Adrenal gland (tissue), 5 donors: ENCODE measurements at regions not wholly inside any gene's neighbourhood (a gene's known extent, or its start where the extent isn't known, plus 50 kb on each side); places are given as distances from the start of the nearest gene placed in this dataset.

Experiments used
- POLR2A ChIP-seq, 2 donors: fragments of 450-650 bp; IDR thresholded peaks; one replicate each; pipeline ENCODE4 v1.6.1; 2017; ENCODE audit warnings: antibody characterized with exemption in 2 of 2, mild to moderate bottlenecking in 2 of 2, moderate library complexity in 1 of 2
- TF ChIP-seq, protein P1 (sequence below), 6 experiments: fragments of 450-650 bp in 4 of 6; fragments of 200-600 bp in 2 of 6; sonication (generic) in 1 of 6; IDR thresholded peaks; 1 replicate in 5 of 6; 2 replicates in 1 of 6; pipeline versions ENCODE4 v1.5.1 to v1.8.0; 2016 to 2021; ENCODE audit warnings: antibody characterized with exemption in 6 of 6, mild to moderate bottlenecking in 2 of 6, moderate library complexity in 1 of 6
- donor health status: DM: no; HTN: no; CAD: no.

DNA sequence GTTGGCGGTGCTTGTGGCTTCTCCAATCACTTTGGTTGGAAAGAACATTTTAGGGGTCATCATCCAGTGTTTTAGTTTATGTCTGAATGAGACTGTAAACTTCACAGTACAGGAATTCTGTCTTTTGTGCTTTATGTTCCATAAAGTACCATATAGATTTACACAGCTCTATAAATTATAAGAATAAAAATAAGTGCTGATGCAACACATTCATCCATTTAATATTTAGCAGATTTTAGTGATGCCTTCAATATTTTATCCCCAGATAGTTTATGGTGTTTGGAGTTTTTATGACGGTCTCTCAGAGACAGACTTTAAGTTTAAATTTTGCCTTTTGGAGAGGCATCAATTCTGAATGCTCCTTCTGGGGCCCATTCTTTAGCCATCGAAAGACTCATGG lies 385.2 kb downstream of the ATP23 start:
- TF ChIP-seq POLR2A (IDR thresholded peaks at IDR 0.05), result no peak
- TF ChIP-seq, protein P1, sequence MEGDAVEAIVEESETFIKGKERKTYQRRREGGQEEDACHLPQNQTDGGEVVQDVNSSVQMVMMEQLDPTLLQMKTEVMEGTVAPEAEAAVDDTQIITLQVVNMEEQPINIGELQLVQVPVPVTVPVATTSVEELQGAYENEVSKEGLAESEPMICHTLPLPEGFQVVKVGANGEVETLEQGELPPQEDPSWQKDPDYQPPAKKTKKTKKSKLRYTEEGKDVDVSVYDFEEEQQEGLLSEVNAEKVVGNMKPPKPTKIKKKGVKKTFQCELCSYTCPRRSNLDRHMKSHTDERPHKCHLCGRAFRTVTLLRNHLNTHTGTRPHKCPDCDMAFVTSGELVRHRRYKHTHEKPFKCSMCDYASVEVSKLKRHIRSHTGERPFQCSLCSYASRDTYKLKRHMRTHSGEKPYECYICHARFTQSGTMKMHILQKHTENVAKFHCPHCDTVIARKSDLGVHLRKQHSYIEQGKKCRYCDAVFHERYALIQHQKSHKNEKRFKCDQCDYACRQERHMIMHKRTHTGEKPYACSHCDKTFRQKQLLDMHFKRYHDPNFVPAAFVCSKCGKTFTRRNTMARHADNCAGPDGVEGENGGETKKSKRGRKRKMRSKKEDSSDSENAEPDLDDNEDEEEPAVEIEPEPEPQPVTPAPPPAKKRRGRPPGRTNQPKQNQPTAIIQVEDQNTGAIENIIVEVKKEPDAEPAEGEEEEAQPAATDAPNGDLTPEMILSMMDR (IDR thresholded peaks at IDR 0.05), result no peak
